ENCODE measurements at regions not wholly inside any gene's neighbourhood (a gene's known extent, or its start where the extent isn't known, plus 50 kb on each side); places are given as distances from the start of the nearest gene placed in this dataset.

DNA sequence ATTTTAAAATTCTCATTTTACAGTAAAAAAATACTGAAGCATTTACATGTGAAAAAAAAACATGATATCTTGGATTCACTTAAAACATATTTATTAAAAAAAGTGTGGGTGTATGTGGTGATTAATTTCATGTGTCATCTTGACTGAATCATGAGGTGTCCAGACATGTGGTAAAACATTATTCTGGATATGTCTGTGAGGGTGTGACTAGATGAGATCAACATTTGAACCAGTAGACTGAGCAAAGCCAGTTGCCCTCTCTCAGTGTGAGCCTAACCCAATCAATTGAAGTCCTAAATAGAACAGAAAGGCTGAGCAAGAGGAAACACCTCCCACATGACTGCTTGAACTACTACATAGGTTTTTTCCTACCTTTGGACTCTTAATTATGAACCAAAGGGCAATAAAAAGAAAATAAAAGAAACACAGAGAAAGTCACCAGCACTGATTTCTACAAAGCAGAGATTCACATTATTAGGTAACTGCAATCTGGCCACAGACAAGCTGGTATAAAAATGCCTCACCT, 90.5 kb upstream of the VGLL2 start:
- TF ChIP-seq EZH2 (IDR thresholded peaks at IDR 0.05; ENCODE audit: insufficient read depth, poor library complexity, severe bottlenecking), result no peak
- no peak for TF ChIP-seq EZH2phosphoT487 (IDR thresholded peaks at IDR 0.05; ENCODE audit: insufficient read depth, low read depth)
- no peak overlapping the region for H3K27ac ChIP-seq
- DNase-seq, result no peak
- no peaks in the 10 kb centered on the region for H3K36me3 ChIP-seq (ENCODE audit: low read depth)
- no peak overlapping the region for H3K9ac ChIP-seq
- H2AFZ ChIP-seq, result no peak overlapping the region
- no peaks in the 10 kb centered on the region for H3K27me3 ChIP-seq (replicated peaks; ENCODE audit: insufficient read depth)
- no peaks in the 10 kb centered on the region for H3K79me2 ChIP-seq (ENCODE audit: insufficient read depth)
- H3K4me3 ChIP-seq, result no peak overlapping the region
- H3F3A ChIP-seq (ENCODE audit: insufficient read depth), result no peaks in the 10 kb centered on the region
- no peak overlapping the region for H3K4me2 ChIP-seq (ENCODE audit: unreplicated experiment)
- H3K4me1 ChIP-seq (ENCODE audit: insufficient read depth), result no peaks in the 10 kb centered on the region
- no peaks in the 10 kb centered on the region for H3K9me2 ChIP-seq (ENCODE audit: insufficient read depth)
- in situ Hi-C loops (cut with MboI), result no loop called here
- peaks cover 2% of the 10 kb centered on the region for H3K9me3 ChIP-seq (ENCODE audit: low read depth)
- H4K20me1 ChIP-seq (ENCODE audit: insufficient read depth), result no peaks in the 10 kb centered on the region

DNA sequence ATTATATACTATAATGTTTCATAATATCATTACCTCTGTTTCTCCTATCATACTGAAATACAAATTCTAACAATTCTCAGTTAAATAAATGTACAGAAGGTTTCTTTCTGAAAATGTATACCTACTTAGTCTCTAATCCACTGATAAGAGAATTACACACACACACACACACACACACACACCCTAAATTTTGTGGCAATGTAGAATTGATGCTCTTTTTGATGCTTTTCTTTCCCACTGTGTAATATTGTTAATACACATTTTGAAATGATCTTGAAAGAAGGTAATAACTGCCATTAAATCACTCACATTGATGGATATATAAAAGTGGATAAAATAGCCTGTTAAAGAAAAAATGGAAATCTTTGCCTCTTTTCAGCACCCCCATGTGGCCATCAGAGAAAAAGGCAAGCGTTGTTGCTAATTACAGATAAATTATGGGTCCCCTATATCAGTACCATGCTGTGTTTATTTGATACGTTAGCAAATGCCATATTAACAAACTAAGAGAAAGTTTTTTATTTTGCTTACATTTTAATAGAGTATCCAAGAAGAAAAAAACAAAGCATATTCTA, 76.6 kb upstream of the VGLL2 start:
- Histone ChIP-seq H4K20me1 (ENCODE audit: insufficient read depth) (no peaks in the 10 kb centered on the region), H3F3A (ENCODE audit: insufficient read depth) (no peaks in the 10 kb centered on the region), H3K4me1 (ENCODE audit: insufficient read depth) (no peaks in the 10 kb centered on the region), H3K27me3 (replicated peaks; ENCODE audit: insufficient read depth) (no peaks in the 10 kb centered on the region), H3K27ac (no peak overlapping the region), H3K9me2 (ENCODE audit: insufficient read depth) (no peaks in the 10 kb centered on the region), H3K9me3 (ENCODE audit: low read depth) (no peaks in the 10 kb centered on the region), H3K79me2 (ENCODE audit: insufficient read depth) (no peaks in the 10 kb centered on the region), H2AFZ (no peak overlapping the region), H3K4me2 (ENCODE audit: unreplicated experiment) (no peak overlapping the region), H3K9ac (no peak overlapping the region), H3K36me3 (ENCODE audit: low read depth) (no peaks in the 10 kb centered on the region), H3K4me3 (no peak overlapping the region)
- peak; percentile 34 for DNase-seq
- 0 to 2% methylated on average over 2 of the region's 2 CpGs for WGBS, 2 experiments (ENCODE audit: low coverage in 1 of 2, low lambda C conversion rate in 2 of 2, missing lambda C conversion rate in 2 of 2)
- TF ChIP-seq EZH2phosphoT487 (IDR thresholded peaks at IDR 0.05; ENCODE audit: insufficient read depth, low read depth) (no peak), EZH2 (IDR thresholded peaks at IDR 0.05; ENCODE audit: insufficient read depth, poor library complexity, severe bottlenecking) (no peak)
- in situ Hi-C loops (cut with MboI), result no loop called here

DNA sequence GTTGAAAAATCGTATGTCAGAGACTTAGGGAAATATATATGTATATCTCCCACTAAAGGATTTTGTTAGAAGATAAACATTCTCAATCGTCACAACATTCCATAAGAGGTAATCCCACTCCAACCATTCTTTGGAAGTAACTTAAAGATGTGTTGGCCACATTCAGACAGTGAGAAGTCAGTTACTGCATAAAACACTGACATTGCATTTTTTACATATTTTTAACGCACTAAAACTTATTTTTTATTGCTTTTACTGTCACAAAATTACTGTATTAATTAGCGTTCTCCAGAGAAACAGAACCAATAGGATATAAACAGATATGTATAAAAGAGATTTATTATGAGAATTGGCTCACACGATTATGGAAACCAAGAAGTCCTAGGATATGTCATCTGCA, 74.3 kb upstream of the VGLL2 start:
- Histone ChIP-seq H3K9ac (no peak overlapping the region), H3K9me2 (ENCODE audit: insufficient read depth) (no peaks in the 10 kb centered on the region), H3K36me3 (ENCODE audit: low read depth) (no peaks in the 10 kb centered on the region), H3F3A (ENCODE audit: insufficient read depth) (no peaks in the 10 kb centered on the region), H3K9me3 (ENCODE audit: low read depth) (no peaks in the 10 kb centered on the region), H3K27ac (no peak overlapping the region), H3K4me1 (ENCODE audit: insufficient read depth) (no peaks in the 10 kb centered on the region), H3K4me3 (no peak overlapping the region), H3K79me2 (ENCODE audit: insufficient read depth) (no peaks in the 10 kb centered on the region), H3K4me2 (ENCODE audit: unreplicated experiment) (no peak overlapping the region), H3K27me3 (replicated peaks; ENCODE audit: insufficient read depth) (no peaks in the 10 kb centered on the region), H2AFZ (no peak overlapping the region), H4K20me1 (ENCODE audit: insufficient read depth) (no peaks in the 10 kb centered on the region)
- DNase-seq, result no peak
- in situ Hi-C loops (cut with MboI), result no loop called here
- 41 to 47% methylated on average over 5 of the region's 5 CpGs for WGBS, 2 experiments (ENCODE audit: low coverage in 1 of 2, low lambda C conversion rate in 2 of 2, missing lambda C conversion rate in 2 of 2)
- TF ChIP-seq EZH2phosphoT487 (IDR thresholded peaks at IDR 0.05; ENCODE audit: insufficient read depth, low read depth), result no peak
- TF ChIP-seq EZH2 (IDR thresholded peaks at IDR 0.05; ENCODE audit: insufficient read depth, poor library complexity, severe bottlenecking), result no peak

DNA sequence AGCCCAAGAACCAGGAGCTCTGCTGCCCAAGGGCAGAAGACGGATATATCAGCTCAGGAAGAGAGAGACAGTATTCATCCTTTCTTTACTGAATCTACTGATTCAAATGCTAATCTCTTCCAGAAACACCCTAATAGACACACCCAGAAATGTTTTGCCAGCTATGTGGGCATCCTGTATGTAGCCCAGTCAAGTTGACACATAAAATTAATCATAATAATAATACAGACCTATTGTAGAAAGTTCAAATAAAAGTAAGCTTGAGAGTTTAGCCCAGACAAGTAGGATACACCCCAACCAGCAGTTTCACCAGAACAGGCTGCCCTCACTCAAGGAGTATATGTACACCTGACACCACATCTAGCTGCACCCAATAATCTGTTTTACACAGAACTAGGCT, 73.9 kb upstream of the VGLL2 start:
- WGBS, 2 experiments (ENCODE audit: low coverage in 1 of 2, low lambda C conversion rate in 2 of 2, missing lambda C conversion rate in 2 of 2), result 78 to 83% methylated on average over 1 of the region's 1 CpG
- TF ChIP-seq EZH2 (IDR thresholded peaks at IDR 0.05; ENCODE audit: insufficient read depth, poor library complexity, severe bottlenecking) (no peak), EZH2phosphoT487 (IDR thresholded peaks at IDR 0.05; ENCODE audit: insufficient read depth, low read depth) (no peak)

DNA sequence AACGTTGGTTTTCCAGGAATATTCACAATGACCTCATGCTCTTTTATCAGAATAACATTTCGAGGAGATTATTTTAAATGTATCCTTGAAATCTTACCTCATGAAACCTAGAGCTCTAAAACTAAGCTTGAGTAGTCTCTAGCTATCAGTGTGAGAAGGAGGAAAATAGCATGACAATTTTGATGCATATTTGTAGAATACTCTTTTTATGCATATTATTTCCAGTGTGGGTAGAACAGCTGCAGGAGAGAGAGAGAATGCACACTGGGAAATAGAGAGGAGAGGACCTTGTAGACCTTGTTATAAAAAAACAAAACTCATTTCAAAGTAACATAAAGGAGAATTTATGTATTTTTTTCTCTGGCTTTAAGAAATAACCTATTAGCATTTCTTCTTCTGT, 71.1 kb upstream of the VGLL2 start:
- H3F3A ChIP-seq (ENCODE audit: insufficient read depth), result no peaks in the 10 kb centered on the region
- no peaks in the 10 kb centered on the region for H4K20me1 ChIP-seq (ENCODE audit: insufficient read depth)
- H3K9ac ChIP-seq, result no peak overlapping the region
- 1 to 3% methylated on average over 2 of the region's 2 CpGs for WGBS, 2 experiments (ENCODE audit: low coverage in 1 of 2, low lambda C conversion rate in 2 of 2, missing lambda C conversion rate in 2 of 2)
- H3K27ac ChIP-seq, result no peak overlapping the region
- DNase-seq, result no peak
- no peak for TF ChIP-seq EZH2 (IDR thresholded peaks at IDR 0.05; ENCODE audit: insufficient read depth, poor library complexity, severe bottlenecking)
- no peak for TF ChIP-seq EZH2phosphoT487 (IDR thresholded peaks at IDR 0.05; ENCODE audit: insufficient read depth, low read depth)
- in situ Hi-C loops (cut with MboI), result no loop called here
- H3K9me2 ChIP-seq (ENCODE audit: insufficient read depth), result no peaks in the 10 kb centered on the region
- H2AFZ ChIP-seq, result no peak overlapping the region
- no peaks in the 10 kb centered on the region for H3K36me3 ChIP-seq (ENCODE audit: low read depth)
- H3K4me1 ChIP-seq (ENCODE audit: insufficient read depth), result no peaks in the 10 kb centered on the region
- H3K4me3 ChIP-seq, result no peak overlapping the region
- H3K4me2 ChIP-seq (ENCODE audit: unreplicated experiment), result no peak overlapping the region
- no peaks in the 10 kb centered on the region for H3K9me3 ChIP-seq (ENCODE audit: low read depth)
- H3K27me3 ChIP-seq (replicated peaks; ENCODE audit: insufficient read depth), result no peaks in the 10 kb centered on the region
- no peaks in the 10 kb centered on the region for H3K79me2 ChIP-seq (ENCODE audit: insufficient read depth)

More for the DNA sequence above, 73.9 kb upstream of the VGLL2 start:
- Histone ChIP-seq H3K4me2 (ENCODE audit: unreplicated experiment) (no peak overlapping the region), H2AFZ (no peak overlapping the region), H4K20me1 (ENCODE audit: insufficient read depth) (no peaks in the 10 kb centered on the region), H3K9me2 (ENCODE audit: insufficient read depth) (no peaks in the 10 kb centered on the region), H3K4me3 (no peak overlapping the region), H3K27me3 (replicated peaks; ENCODE audit: insufficient read depth) (no peaks in the 10 kb centered on the region), H3F3A (ENCODE audit: insufficient read depth) (no peaks in the 10 kb centered on the region), H3K36me3 (ENCODE audit: low read depth) (no peaks in the 10 kb centered on the region), H3K9me3 (ENCODE audit: low read depth) (no peaks in the 10 kb centered on the region), H3K4me1 (ENCODE audit: insufficient read depth) (no peaks in the 10 kb centered on the region), H3K27ac (no peak overlapping the region), H3K9ac (no peak overlapping the region), H3K79me2 (ENCODE audit: insufficient read depth) (no peaks in the 10 kb centered on the region)
- in situ Hi-C loops (cut with MboI), result no loop called here
- DNase-seq, result no peak
